Neural cell (in vitro differentiated cells): ENCODE measurements at regions not wholly inside any gene's neighbourhood (a gene's known extent, or its start where the extent isn't known, plus 50 kb on each side); places are given as distances from the start of the nearest gene placed in this dataset.

Experiments
- H2AFZ ChIP-seq: fragments of 200-600, 300-800 bp; sonication (generic), shearing (Covaris generic); 2 replicates; pipeline ENCODE4 v1.6.0; 2014; ENCODE audit warnings: low read depth, mild to moderate bottlenecking, antibody characterized with exemption, low read length, moderate library complexity
- H3F3A ChIP-seq: fragments of 200-600 bp; shearing (Covaris generic); 2 replicates; pipeline ENCODE4 v1.6.1; 2016; ENCODE audit warnings: mild to moderate bottlenecking, moderate library complexity, mixed read lengths, antibody characterized with exemption, low read length; ENCODE audit not compliant: insufficient read depth, poor library complexity, severe bottlenecking
- H3K27ac ChIP-seq: fragments of 200-600, 300-800 bp; sonication (generic), shearing (Covaris generic); 2 replicates; pipeline ENCODE4 v1.5.1; 2014; ENCODE audit warnings: mild to moderate bottlenecking, low read length, moderate library complexity
- H3K27me3 ChIP-seq: fragments of 300-800, 200-600 bp; sonication (generic), shearing (Covaris generic); 2 replicates; pipeline ENCODE4 v1.6.0; 2014; ENCODE audit warnings: mild to moderate bottlenecking, low read depth, low read length, moderate library complexity; ENCODE audit not compliant: insufficient read depth
- H3K36me3 ChIP-seq: fragments of 300-800, 200-600 bp; sonication (generic), shearing (Covaris generic); 2 replicates; pipeline ENCODE4 v1.5.1; 2014; ENCODE audit warnings: mild to moderate bottlenecking, antibody characterized with exemption, low read length, moderate library complexity; ENCODE audit not compliant: insufficient read depth
- H3K4me2 ChIP-seq: fragments of 300-800, 200-600 bp; sonication (generic), shearing (Covaris generic); 2 replicates; pipeline ENCODE4 v1.6.0; 2014; ENCODE audit warnings: mild to moderate bottlenecking, low read length
- H3K4me3 ChIP-seq: fragments of 300-800, 200-600 bp; sonication (generic), shearing (Covaris generic); 2 replicates; pipeline ENCODE4 v1.5.1; 2014; ENCODE audit warnings: mild to moderate bottlenecking, low read length, moderate library complexity
- H3K79me2 ChIP-seq: fragments of 200-600 bp; shearing (Covaris generic); replicated peaks from 2 replicates; pipeline ENCODE4 v1.6.0; 2014; ENCODE audit warnings: mild to moderate bottlenecking, low read length, moderate library complexity; ENCODE audit not compliant: insufficient read depth
- H3K9ac ChIP-seq: fragments of 300-800, 200-600 bp; sonication (generic), shearing (Covaris generic); 2 replicates; pipeline ENCODE4 v1.6.1; 2016; ENCODE audit warnings: mild to moderate bottlenecking, low read length, mixed read lengths
- H3K9me2 ChIP-seq: fragments of 200-600 bp; shearing (Covaris generic); 2 replicates; pipeline ENCODE4 v1.6.1; 2016; ENCODE audit warnings: mild to moderate bottlenecking, low read length, mixed read lengths; ENCODE audit not compliant: insufficient read depth
- H3K9me3 ChIP-seq: fragments of 200-600, 300-800 bp; sonication (generic), shearing (Covaris generic); 2 replicates; pipeline ENCODE4 v1.6.1; 2016; ENCODE audit warnings: mild to moderate bottlenecking, mixed run types, low read length, moderate library complexity, mixed read lengths
- H4K20me1 ChIP-seq: fragments of 200-600 bp; shearing (Covaris generic); 2 replicates; pipeline ENCODE4 v1.6.1; 2016; ENCODE audit warnings: mild to moderate bottlenecking, mixed run types; ENCODE audit not compliant: insufficient read depth
- CTCF ChIP-seq: fragments of 450-650 bp; IDR thresholded peaks from 2 replicates; pipeline ENCODE4 v1.5.1; 2014; ENCODE audit warnings: antibody characterized with exemption, mild to moderate bottlenecking, moderate library complexity; ENCODE audit not compliant: poor library complexity, severe bottlenecking
- EP300 ChIP-seq: fragments of 450-650 bp; conservative IDR thresholded peaks from 2 replicates; pipeline ENCODE4 v1.6.1; 2014; ENCODE audit warnings: antibody characterized with exemption, mild to moderate bottlenecking, moderate library complexity; ENCODE audit not compliant: poor library complexity, severe bottlenecking
- EZH2 ChIP-seq: fragments of 200-600, 300-800 bp; shearing (Covaris generic), sonication (generic); IDR thresholded peaks from 2 replicates; pipeline ENCODE4 v1.6.1; 2014; ENCODE audit warnings: antibody characterized with exemption, low read length, borderline replicate concordance, mild to moderate bottlenecking; ENCODE audit not compliant: insufficient read depth, poor library complexity, severe bottlenecking
- MXI1 ChIP-seq: fragments of 450-650 bp; conservative IDR thresholded peaks from 2 replicates; pipeline ENCODE4 v1.6.1; 2014; ENCODE audit warnings: antibody characterized with exemption, mild to moderate bottlenecking; ENCODE audit not compliant: poor library complexity, severe bottlenecking
- POLR2AphosphoS5 ChIP-seq: IDR thresholded peaks from 2 replicates; pipeline ENCODE4 v1.6.1; 2012
- RAD21 ChIP-seq: fragments of 450-650 bp; conservative IDR thresholded peaks from 2 replicates; pipeline ENCODE4 v1.6.1; 2014; ENCODE audit warnings: antibody characterized with exemption, mild to moderate bottlenecking, moderate library complexity
- REST ChIP-seq: IDR thresholded peaks from 2 replicates; pipeline ENCODE4 v1.6.1; 2012; ENCODE audit warnings: borderline replicate concordance
- SMC3 ChIP-seq: fragments of 450-650 bp; conservative IDR thresholded peaks from 2 replicates; pipeline ENCODE4 v1.6.1; 2014; ENCODE audit warnings: antibody characterized with exemption, mild to moderate bottlenecking, moderate library complexity; ENCODE audit not compliant: poor library complexity
- TAF1 ChIP-seq: IDR thresholded peaks from 2 replicates; pipeline ENCODE4 v1.6.1; 2012; ENCODE audit warnings: low read depth

- no peaks in the 10 kb centered on the region for H3K36me3 ChIP-seq
- no peaks in the 10 kb centered on the region for H3K79me2 ChIP-seq
- no peak overlapping the region for H3K4me3 ChIP-seq
- no peak for TF ChIP-seq EZH2
- TF ChIP-seq CTCF, result no peak
- TF ChIP-seq POLR2AphosphoS5, result no peak
- TF ChIP-seq RAD21, result no peak
- no peak for TF ChIP-seq MXI1
- no peak for TF ChIP-seq SMC3
- no peak overlapping the region for H2AFZ ChIP-seq
- no peaks in the 10 kb centered on the region for H3K27me3 ChIP-seq
- no peak overlapping the region for H3K9ac ChIP-seq
- H3K9me3 ChIP-seq, result no peaks in the 10 kb centered on the region
- H3F3A ChIP-seq, result no peaks in the 10 kb centered on the region
- no peak overlapping the region for H3K27ac ChIP-seq
- no peaks in the 10 kb centered on the region for H4K20me1 ChIP-seq
- H3K9me2 ChIP-seq, result no peaks in the 10 kb centered on the region
- H3K4me2 ChIP-seq, result no peak overlapping the region
Measured at GRCh38 chr12:67752226-67752732, 103.7 kb downstream of the DYRK2 start.

GRCh38 chr12:67754933-67755697, 106.6 kb downstream of the DYRK2 start:
- Histone ChIP-seq H3K4me3 (no peak overlapping the region), H3K9ac (no peak overlapping the region), H3K36me3 (no peaks in the 10 kb centered on the region), H3K79me2 (no peaks in the 10 kb centered on the region), H3K9me3 (no peaks in the 10 kb centered on the region), H3K4me2 (no peak overlapping the region), H4K20me1 (no peaks in the 10 kb centered on the region), H2AFZ (no peak overlapping the region), H3K27me3 (no peaks in the 10 kb centered on the region), H3F3A (no peaks in the 10 kb centered on the region), H3K9me2 (no peaks in the 10 kb centered on the region), H3K27ac (no peak overlapping the region)
- no peak for TF ChIP-seq EZH2

- Histone ChIP-seq H3K9ac (no peak overlapping the region), H3K36me3 (no peaks in the 10 kb centered on the region), H3K4me2 (no peak overlapping the region), H4K20me1 (no peaks in the 10 kb centered on the region), H3F3A (no peaks in the 10 kb centered on the region), H3K27ac (no peak overlapping the region), H3K27me3 (no peaks in the 10 kb centered on the region), H3K79me2 (no peaks in the 10 kb centered on the region), H2AFZ (no peak overlapping the region), H3K4me3 (no peak overlapping the region), H3K9me2 (no peaks in the 10 kb centered on the region), H3K9me3 (no peaks in the 10 kb centered on the region)
- TF ChIP-seq EZH2, result no peak
- no peak for TF ChIP-seq POLR2AphosphoS5
- no peak for TF ChIP-seq RAD21
- TF ChIP-seq TAF1, result no peak
- no peak for TF ChIP-seq REST
- TF ChIP-seq CTCF, result no peak
- no peak for TF ChIP-seq EP300
- TF ChIP-seq MXI1, result no peak
- TF ChIP-seq SMC3, result no peak
Measured at GRCh38 chr12:67757651-67758050, 109.1 kb downstream of the DYRK2 start.
